Esophagus squamous epithelium (tissue), 5 donors: ENCODE measurements at regions not wholly inside any gene's neighbourhood (a gene's known extent, or its start where the extent isn't known, plus 50 kb on each side); places are given as distances from the start of the nearest gene placed in this dataset.

Experiments
- DNase-seq: peaks from one replicate; lab custom pipeline; 2025; lab: John Stamatoyannopoulos, UW
- H3K27ac ChIP-seq, 4 donors: fragments of 200-600 bp; sonication (generic); one replicate each; pipeline ENCODE4 v1.5.1; 2016 to 2019; ENCODE audit warnings: mild to moderate bottlenecking in 1 of 4
- H3K27me3 ChIP-seq, 4 donors: fragments of 200-600 bp; sonication (generic); 1 replicate in 3 of 4; 2 replicates in 1 of 4; pipeline versions ENCODE4 v1.5.1 to v1.6.0; 2017 to 2021; ENCODE audit warnings: antibody characterized with exemption in 1 of 4
- H3K36me3 ChIP-seq, 3 donors: fragments of 200-600 bp; sonication (generic); one replicate each; pipeline ENCODE4 v1.5.1; 2016 to 2019
- H3K4me1 ChIP-seq, 3 donors: fragments of 200-600 bp; sonication (generic); one replicate each; pipeline ENCODE4 v1.5.1; 2017 to 2019
- H3K4me3 ChIP-seq, 4 donors: fragments of 200-600 bp; sonication (generic); 1 replicate in 3 of 4; 2 replicates in 1 of 4; pipeline ENCODE4 v1.5.1; 2016 to 2019; ENCODE audit warnings: mild to moderate bottlenecking in 2 of 4, moderate library complexity in 1 of 4
- H3K9me3 ChIP-seq, 3 donors: fragments of 200-600 bp; sonication (generic); one replicate each; pipeline ENCODE4 v1.5.1; 2016 to 2019
- POLR2A ChIP-seq, 4 donors: fragments of 450-650 bp; IDR thresholded peaks; one replicate each; pipeline ENCODE4 v1.6.1; 2017; ENCODE audit warnings: antibody characterized with exemption in 4 of 4, mild to moderate bottlenecking in 4 of 4, moderate library complexity in 3 of 4
- WGBS, 2 donors: methylation state at CpG; one replicate each; pipeline ENCODE4 v1.1.5; 2018; 5-methylcytosine and 5-hydroxymethylcytosine counted together
- intact Hi-C: fragments of 100-400 bp; cut with DNase I; formaldehyde crosslinking; loops from one replicate; pipeline ENCODE4 v1.15.0; 2022
- TF ChIP-seq, protein P1 (sequence below), 6 experiments: fragments of 450-650 bp in 4 of 6; fragments of 200-600 bp in 2 of 6; sonication (generic) in 2 of 6; IDR thresholded peaks; one replicate each; pipeline ENCODE4 v1.5.1; 2016 to 2019; ENCODE audit warnings: antibody characterized with exemption in 6 of 6, mild to moderate bottlenecking in 4 of 6, moderate library complexity in 4 of 6
- donor health status: DM: yes; HTN: yes; CAD: no.

DNA sequence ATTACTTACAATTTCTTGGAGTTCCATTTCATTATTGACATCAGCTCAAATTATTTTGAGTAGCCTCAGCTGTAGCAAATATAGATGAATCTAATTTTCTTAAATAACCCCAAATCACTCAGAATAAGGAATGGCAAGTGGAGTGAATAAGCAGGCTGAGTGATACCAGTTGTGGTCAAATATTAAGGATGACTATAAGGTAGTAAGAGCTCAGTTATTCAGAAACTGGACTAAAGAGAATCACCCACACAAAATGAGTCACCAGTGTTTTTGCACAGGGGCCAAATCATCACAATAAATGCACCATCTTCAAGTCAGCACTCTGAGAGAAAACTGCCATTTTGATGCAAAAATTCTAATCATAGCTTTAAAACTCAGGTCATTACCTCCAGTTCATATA lies 128.9 kb upstream of the TARS1 start:
- Histone ChIP-seq H3K4me1 (peaks cover 0 to 38% (median 8%) of the 10 kb centered on the region in 3 donors), H3K9me3 (no peaks in the 10 kb centered on the region), H3K36me3 (no peaks in the 10 kb centered on the region), H3K27me3 (no peaks in the 10 kb centered on the region), H3K27ac (no peak overlapping the region), H3K4me3 (no peak overlapping the region)
- no peak for DNase-seq
- TF ChIP-seq, protein P1, sequence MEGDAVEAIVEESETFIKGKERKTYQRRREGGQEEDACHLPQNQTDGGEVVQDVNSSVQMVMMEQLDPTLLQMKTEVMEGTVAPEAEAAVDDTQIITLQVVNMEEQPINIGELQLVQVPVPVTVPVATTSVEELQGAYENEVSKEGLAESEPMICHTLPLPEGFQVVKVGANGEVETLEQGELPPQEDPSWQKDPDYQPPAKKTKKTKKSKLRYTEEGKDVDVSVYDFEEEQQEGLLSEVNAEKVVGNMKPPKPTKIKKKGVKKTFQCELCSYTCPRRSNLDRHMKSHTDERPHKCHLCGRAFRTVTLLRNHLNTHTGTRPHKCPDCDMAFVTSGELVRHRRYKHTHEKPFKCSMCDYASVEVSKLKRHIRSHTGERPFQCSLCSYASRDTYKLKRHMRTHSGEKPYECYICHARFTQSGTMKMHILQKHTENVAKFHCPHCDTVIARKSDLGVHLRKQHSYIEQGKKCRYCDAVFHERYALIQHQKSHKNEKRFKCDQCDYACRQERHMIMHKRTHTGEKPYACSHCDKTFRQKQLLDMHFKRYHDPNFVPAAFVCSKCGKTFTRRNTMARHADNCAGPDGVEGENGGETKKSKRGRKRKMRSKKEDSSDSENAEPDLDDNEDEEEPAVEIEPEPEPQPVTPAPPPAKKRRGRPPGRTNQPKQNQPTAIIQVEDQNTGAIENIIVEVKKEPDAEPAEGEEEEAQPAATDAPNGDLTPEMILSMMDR (IDR thresholded peaks at IDR 0.05): no peak
- TF ChIP-seq POLR2A (IDR thresholded peaks at IDR 0.05): no peak
- intact Hi-C loops: no loop called here

DNA sequence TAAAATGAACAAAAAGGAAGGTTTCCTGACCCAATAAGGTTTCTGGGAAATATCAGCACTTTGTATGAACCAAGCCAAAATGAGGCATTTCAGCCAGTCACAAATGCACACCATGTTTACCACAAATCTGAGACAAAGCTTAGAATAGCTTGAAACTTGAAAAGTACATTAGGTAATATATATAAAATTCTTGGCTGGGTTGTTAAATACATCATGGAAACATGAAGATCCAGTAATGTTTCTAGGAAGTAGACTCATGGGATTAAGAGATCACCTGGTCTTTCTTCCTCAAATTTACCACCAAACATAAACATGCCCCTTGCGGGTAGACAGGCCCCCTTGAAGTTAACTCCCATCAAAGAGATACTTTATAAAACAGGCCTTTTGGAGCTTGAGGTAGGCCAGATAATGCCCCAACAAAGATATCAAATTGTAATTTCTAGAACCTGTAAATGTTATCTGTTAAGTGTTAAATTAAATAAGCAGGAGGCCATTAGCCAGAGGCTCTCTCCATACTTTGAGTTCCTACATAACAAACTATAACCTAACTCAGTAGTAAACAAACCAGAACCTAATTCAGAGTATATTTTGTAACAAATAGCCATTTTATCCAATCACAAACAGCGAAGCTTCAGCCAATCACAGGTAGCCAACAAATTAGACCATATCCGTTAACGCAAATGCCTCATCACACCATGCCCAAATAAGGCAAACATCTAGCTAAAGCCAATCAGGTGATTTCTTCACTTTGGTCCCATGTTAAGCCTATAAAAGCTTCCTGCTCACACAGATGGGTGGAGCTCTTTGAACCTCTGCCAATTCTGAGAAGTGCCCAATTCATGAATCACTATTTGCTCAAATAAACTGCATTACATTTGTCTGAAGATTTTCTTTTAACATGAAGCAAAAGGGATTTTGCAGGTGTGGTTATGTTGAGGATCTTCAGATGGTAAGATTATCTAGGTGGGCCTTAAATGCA lies 127.9 kb upstream of the TARS1 start:
- 74 to 77% methylated on average over 4 of the region's 4 CpGs for WGBS, 2 donors
- H3K27ac ChIP-seq: peak overlapping the region; percentile 55 to 83 (median 68)
- intact Hi-C loops: no loop called here

DNA sequence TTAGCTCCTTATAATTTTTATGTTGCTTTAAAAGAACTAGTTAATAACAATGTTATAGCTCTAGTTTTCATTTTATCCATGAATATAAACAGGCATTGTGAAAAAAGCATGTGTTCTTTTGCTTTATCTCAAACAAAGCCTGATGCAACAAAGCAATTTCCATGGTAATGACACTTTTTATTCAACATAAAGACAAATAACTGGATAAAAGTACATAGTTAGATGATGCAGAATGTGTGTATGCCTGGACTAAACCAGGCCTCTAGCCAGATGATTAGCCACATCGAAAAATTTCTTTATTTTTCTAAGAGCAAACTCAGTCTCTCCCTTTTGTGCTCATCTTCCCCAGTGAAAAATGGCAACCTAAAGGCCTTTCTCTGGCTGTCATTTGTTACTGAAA lies 125.6 kb upstream of the TARS1 start:
- no peak overlapping the region for H3K27ac ChIP-seq
- peaks cover 0 to 27% (median 10%) of the 10 kb centered on the region in 3 donors for H3K4me1 ChIP-seq
- no peaks in the 10 kb centered on the region for H3K36me3 ChIP-seq
- DNase-seq: no peak
- H3K27me3 ChIP-seq: no peaks in the 10 kb centered on the region
- TF ChIP-seq POLR2A (IDR thresholded peaks at IDR 0.05): no peak
- H3K9me3 ChIP-seq: no peaks in the 10 kb centered on the region
- WGBS, 2 donors: 53 to 72% methylated on average over 1 of the region's 1 CpG
- H3K4me3 ChIP-seq: no peak overlapping the region
- intact Hi-C loops: no loop called here

More for the DNA sequence above, 127.9 kb upstream of the TARS1 start:
- peaks cover 0 to 38% (median 8%) of the 10 kb centered on the region in 3 donors for H3K4me1 ChIP-seq
- no peak for DNase-seq
- H3K36me3 ChIP-seq: no peaks in the 10 kb centered on the region
- TF ChIP-seq, protein P1 (IDR thresholded peaks at IDR 0.05): no peak
- TF ChIP-seq POLR2A (IDR thresholded peaks at IDR 0.05): no peak
- H3K9me3 ChIP-seq: no peaks in the 10 kb centered on the region
- no peak overlapping the region for H3K4me3 ChIP-seq
- no peaks in the 10 kb centered on the region for H3K27me3 ChIP-seq

DNA sequence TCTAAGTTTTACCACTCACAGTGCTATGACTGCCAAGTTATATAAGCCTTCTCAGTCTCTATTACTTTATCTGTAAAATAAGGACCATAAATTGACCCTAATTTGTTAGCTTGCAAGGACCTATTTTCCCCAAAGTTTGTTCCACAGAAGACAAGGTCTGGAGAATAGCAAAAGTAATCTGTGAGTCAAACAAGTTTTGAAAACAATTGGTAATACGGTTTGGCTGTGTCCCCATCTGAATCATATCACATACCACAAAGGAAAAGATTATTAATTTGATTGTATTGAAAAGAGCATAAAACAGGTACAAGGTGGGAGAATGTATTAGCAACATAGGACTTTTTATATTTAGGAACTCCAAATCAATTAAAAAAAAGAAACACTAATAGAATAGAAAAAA lies 124.0 kb upstream of the TARS1 start:
- no peak for TF ChIP-seq POLR2A (IDR thresholded peaks at IDR 0.05)
- TF ChIP-seq, protein P1 (IDR thresholded peaks at IDR 0.05): no peak
- H3K36me3 ChIP-seq: no peaks in the 10 kb centered on the region
- H3K4me3 ChIP-seq: no peak overlapping the region
- peaks cover 3 to 35% (median 12%) of the 10 kb centered on the region in 3 donors for H3K4me1 ChIP-seq
- intact Hi-C loops: no loop called here
- DNase-seq: no peak
- no peaks in the 10 kb centered on the region for H3K9me3 ChIP-seq
- WGBS, 2 donors: 40 to 41% methylated on average over 1 of the region's 1 CpG
- H3K27me3 ChIP-seq: no peaks in the 10 kb centered on the region
- H3K27ac ChIP-seq: no peak overlapping the region

DNA sequence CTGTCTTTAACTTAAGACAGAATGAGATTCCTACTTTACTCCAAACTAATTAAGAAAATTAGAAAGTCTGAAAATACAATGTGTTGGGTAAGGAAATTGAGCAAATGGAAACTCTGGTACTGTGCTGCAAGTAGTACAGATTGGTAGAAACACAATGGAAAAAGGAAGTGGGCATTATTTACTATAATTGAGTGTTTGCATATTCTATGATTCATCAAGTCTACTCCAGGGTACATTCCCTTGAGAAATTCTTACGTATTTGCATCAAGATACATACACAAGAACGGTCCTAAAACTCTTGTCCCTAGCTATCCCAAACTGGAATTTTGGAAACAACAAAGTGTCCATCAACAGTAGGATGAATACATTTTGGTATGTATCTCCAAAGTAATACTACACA lies 123.5 kb upstream of the TARS1 start:
- WGBS, 2 donors: 46 to 54% methylated on average over 2 of the region's 2 CpGs
- Histone ChIP-seq H3K27ac (no peak overlapping the region), H3K4me3 (no peak overlapping the region), H3K9me3 (no peaks in the 10 kb centered on the region), H3K36me3 (no peaks in the 10 kb centered on the region), H3K4me1 (peaks cover 3 to 39% (median 12%) of the 10 kb centered on the region in 3 donors), H3K27me3 (no peaks in the 10 kb centered on the region)
- DNase-seq: no peak
- TF ChIP-seq POLR2A (IDR thresholded peaks at IDR 0.05): no peak
- TF ChIP-seq, protein P1 (IDR thresholded peaks at IDR 0.05): no peak
- intact Hi-C loops: no loop called here
